ENCODE measurements at regions not wholly inside any gene's neighbourhood (a gene's known extent, or its start where the extent isn't known, plus 50 kb on each side); places are given as distances from the start of the nearest gene placed in this dataset.

DNA sequence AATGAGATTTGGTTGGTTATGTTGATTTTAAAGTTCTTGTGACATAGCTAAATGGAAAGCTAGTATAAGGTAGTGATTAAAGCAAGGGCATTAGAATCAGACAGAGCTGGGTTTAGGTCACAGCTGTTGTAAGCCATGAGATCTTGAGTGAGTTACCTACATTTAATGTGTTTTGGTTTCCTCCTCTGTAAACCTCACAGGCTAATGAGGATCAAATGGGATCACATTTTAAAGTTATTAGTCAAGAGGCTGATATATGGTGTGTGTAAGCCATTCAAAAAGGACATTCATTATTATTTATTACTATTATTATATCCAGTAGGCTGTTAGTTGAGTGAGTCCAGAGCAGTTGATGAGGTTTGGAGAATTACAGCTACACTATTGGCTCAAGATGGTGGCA, 416.2 kb downstream of the IRS1 start:
- Histone ChIP-seq H3K4me1 (ENCODE audit: control insufficient read depth, insufficient read depth, low read length) (no peaks in the 10 kb centered on the region), H3K27me3 (ENCODE audit: control insufficient read depth, insufficient read depth, low read length) (no peaks in the 10 kb centered on the region), H3K36me3 (ENCODE audit: control insufficient read depth, insufficient read depth, low read length) (no peaks in the 10 kb centered on the region)

DNA sequence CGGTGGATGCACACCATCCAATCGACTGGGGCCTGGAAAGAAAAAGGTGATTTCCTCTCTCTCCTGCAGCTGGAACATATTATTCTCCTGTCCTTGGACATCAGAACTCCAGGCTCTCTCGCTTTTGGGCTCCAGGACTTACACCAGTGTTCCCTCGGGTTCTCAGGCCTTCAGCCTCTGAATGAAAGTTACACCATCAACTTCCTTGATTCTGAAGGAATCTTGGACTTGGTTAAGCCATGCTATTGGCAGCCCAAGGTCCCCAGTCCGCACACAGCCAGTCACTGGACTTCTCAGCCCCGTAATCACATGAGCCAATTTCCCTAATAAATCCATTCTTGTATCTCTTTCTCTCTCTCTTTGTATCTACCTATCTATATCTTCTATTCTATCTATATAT, 418.9 kb downstream of the IRS1 start:
- Histone ChIP-seq H3K9ac (ENCODE audit: low read depth, low read length) (no peak overlapping the region), H3K4me1 (ENCODE audit: control insufficient read depth, insufficient read depth, low read length) (no peaks in the 10 kb centered on the region), H3K9me3 (ENCODE audit: control insufficient read depth, insufficient read depth, low read length) (no peaks in the 10 kb centered on the region), H3K36me3 (ENCODE audit: control insufficient read depth, insufficient read depth, low read length) (no peaks in the 10 kb centered on the region), H3K4me3 (ENCODE audit: low read depth, low read length) (no peak overlapping the region), H3K27me3 (ENCODE audit: control insufficient read depth, insufficient read depth, low read length) (no peaks in the 10 kb centered on the region)

More for the DNA sequence above, 416.2 kb downstream of the IRS1 start:
- Histone ChIP-seq H3K9ac (ENCODE audit: low read depth, low read length) (no peak overlapping the region), H3K4me3 (ENCODE audit: low read depth, low read length) (no peak overlapping the region), H3K9me3 (ENCODE audit: control insufficient read depth, insufficient read depth, low read length) (no peaks in the 10 kb centered on the region)

DNA sequence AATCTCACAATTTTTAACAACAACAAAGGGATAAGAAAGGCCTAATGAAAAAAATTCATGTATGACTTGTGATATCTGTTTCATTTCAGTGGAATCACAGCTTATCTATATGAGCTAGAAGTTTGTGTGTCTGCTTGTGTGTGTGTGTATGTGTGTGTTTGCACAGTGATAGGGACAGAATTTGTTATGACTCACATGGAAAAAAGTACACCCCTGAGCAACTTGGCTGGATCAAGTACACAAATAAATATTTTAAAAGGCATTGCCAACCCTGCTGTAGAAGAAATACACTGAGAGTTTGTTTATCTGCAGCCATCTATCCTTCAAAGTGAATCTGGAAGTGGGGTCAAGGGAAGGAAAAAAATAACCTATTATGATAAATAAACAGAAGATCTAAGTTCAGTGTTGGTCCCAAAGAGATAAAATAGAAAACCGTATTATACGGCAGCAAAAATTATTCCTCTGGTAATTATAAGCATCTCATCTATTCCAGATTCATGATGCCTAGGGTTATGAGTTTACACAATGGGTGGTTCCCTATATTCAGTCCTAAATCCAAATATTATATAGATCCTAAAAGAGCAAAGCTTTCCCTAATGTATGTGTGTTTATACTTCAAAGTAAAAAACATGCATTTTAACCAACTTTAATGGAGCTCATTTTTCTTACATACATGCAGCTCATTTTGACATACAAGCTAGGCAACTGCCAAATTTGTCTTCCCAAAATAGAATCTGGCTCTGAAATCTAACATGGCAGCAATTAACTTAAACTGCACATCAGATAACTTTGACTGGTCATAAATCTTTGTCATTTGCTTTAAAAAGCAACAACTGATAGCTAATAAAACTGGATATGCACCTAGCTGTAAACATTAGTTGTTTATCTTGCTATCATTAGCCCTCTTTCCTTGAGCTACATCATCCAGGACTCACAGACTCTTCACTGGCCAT, 420.6 kb downstream of the IRS1 start:
- H3K9me3 ChIP-seq (ENCODE audit: control insufficient read depth, insufficient read depth, low read length): no peaks in the 10 kb centered on the region
- no peak overlapping the region for H3K4me3 ChIP-seq (ENCODE audit: low read depth, low read length)
- no peaks in the 10 kb centered on the region for H3K36me3 ChIP-seq (ENCODE audit: control insufficient read depth, insufficient read depth, low read length)
- H3K27me3 ChIP-seq (ENCODE audit: control insufficient read depth, insufficient read depth, low read length): no peaks in the 10 kb centered on the region
- no peak overlapping the region for H3K9ac ChIP-seq (ENCODE audit: low read depth, low read length)
- H3K4me1 ChIP-seq (ENCODE audit: control insufficient read depth, insufficient read depth, low read length): no peaks in the 10 kb centered on the region

DNA sequence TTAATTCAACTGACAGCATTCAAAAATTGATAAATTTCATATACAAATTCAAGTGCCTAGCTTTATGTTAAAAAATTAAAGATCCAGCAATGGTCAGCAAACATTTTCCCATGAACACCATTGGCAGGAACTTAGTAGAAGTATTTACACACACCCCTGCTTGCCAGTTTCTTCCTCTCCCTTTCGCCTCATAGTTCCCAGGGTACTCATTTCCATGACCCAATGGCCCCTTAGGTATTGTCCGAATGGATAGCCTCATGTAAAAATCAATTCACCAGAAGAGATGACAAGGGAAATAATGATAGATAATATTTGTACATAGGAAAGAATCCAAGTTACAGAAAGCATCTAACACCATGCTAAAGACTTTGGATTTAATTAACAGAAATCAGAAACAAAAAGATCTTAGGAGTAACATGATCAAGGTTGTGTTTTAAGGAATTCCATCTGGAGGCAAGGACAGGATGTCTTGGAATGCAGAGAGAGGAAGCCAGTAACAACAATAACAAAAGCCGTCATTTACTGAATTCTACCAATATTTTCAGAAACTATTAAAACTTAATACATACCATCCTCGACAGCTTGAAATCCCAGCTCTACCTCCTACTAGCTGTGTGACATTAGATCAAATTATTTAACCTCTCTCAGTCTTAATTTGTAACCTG, 423.0 kb downstream of the IRS1 start:
- Histone ChIP-seq H3K9me3 (ENCODE audit: control insufficient read depth, insufficient read depth, low read length) (no peaks in the 10 kb centered on the region), H3K27me3 (ENCODE audit: control insufficient read depth, insufficient read depth, low read length) (no peaks in the 10 kb centered on the region), H3K9ac (ENCODE audit: low read depth, low read length) (no peak overlapping the region), H3K4me1 (ENCODE audit: control insufficient read depth, insufficient read depth, low read length) (no peaks in the 10 kb centered on the region), H3K4me3 (ENCODE audit: low read depth, low read length) (no peak overlapping the region), H3K36me3 (ENCODE audit: control insufficient read depth, insufficient read depth, low read length) (no peaks in the 10 kb centered on the region)

DNA sequence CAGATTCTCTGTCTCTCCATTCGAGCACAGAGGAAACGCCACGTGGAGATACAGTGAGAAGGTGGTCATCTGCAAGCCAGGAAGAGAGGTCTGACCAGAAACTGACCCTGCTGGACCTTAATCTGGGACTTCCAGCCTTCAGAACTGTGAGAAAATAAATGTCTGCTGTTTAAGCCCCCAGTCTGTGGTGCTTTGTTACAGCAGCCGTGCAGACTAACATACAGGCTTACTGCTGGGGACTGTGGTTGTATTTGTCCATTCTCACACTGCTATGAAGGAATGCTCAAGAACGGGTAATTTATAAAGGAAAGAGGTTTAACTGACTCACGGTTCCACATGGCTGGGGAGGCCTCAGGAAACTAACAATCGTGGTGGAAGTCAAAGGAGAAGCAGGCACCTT, 432.7 kb downstream of the IRS1 start:
- Histone ChIP-seq H3K9me3 (ENCODE audit: control insufficient read depth, insufficient read depth, low read length) (no peaks in the 10 kb centered on the region), H3K27me3 (ENCODE audit: control insufficient read depth, insufficient read depth, low read length) (no peaks in the 10 kb centered on the region), H3K9ac (ENCODE audit: low read depth, low read length) (no peak overlapping the region), H3K36me3 (ENCODE audit: control insufficient read depth, insufficient read depth, low read length) (no peaks in the 10 kb centered on the region), H3K4me3 (ENCODE audit: low read depth, low read length) (no peak overlapping the region), H3K4me1 (ENCODE audit: control insufficient read depth, insufficient read depth, low read length) (no peaks in the 10 kb centered on the region)

DNA sequence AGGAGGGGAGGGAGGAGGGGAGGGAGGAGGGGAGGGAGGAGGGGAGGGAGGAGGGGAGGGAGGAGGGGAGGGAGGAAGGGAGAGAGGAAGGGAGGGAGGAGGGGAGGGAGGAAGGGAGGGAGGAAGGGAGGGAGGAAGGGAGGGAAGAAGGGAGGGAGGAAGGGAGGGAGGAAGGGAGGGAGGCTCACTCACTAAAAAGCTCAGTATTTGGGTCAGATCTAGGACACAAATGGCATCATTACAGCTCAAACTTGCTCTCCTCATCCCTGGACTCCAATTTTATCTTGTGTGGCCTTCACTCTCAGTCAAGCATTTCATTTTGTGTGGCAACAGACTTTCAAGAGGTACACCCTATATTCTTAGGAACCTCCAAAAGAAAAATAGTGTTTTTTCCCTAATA, 435.4 kb downstream of the IRS1 start:
- Histone ChIP-seq H3K4me1 (ENCODE audit: control insufficient read depth, insufficient read depth, low read length) (no peaks in the 10 kb centered on the region), H3K9ac (ENCODE audit: low read depth, low read length) (no peak overlapping the region), H3K27me3 (ENCODE audit: control insufficient read depth, insufficient read depth, low read length) (no peaks in the 10 kb centered on the region), H3K36me3 (ENCODE audit: control insufficient read depth, insufficient read depth, low read length) (no peaks in the 10 kb centered on the region), H3K4me3 (ENCODE audit: low read depth, low read length) (no peak overlapping the region), H3K9me3 (ENCODE audit: control insufficient read depth, insufficient read depth, low read length) (no peaks in the 10 kb centered on the region)

DNA sequence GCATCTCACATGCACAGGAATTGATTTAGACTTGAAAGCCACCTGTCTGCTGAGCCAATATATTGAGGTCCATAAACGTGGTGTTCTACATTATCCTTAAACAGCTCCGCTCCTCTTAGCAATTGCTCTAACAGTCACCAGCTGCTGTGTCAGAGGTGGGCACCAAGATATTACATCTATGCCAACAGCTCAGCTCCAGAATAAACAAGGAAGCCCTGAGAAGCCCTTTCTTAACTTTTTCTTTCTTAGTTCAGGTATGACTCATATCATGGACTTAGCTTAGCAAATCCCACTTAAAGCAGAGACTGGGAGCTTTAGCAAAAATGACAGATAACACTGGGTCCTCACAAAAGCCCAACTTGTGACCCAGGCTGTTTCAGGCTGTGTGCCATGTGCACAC, 436.6 kb downstream of the IRS1 start:
- Histone ChIP-seq H3K36me3 (ENCODE audit: control insufficient read depth, insufficient read depth, low read length) (no peaks in the 10 kb centered on the region), H3K9me3 (ENCODE audit: control insufficient read depth, insufficient read depth, low read length) (no peaks in the 10 kb centered on the region), H3K4me1 (ENCODE audit: control insufficient read depth, insufficient read depth, low read length) (no peaks in the 10 kb centered on the region), H3K4me3 (ENCODE audit: low read depth, low read length) (no peak overlapping the region), H3K27me3 (ENCODE audit: control insufficient read depth, insufficient read depth, low read length) (no peaks in the 10 kb centered on the region), H3K9ac (ENCODE audit: low read depth, low read length) (no peak overlapping the region)

DNA sequence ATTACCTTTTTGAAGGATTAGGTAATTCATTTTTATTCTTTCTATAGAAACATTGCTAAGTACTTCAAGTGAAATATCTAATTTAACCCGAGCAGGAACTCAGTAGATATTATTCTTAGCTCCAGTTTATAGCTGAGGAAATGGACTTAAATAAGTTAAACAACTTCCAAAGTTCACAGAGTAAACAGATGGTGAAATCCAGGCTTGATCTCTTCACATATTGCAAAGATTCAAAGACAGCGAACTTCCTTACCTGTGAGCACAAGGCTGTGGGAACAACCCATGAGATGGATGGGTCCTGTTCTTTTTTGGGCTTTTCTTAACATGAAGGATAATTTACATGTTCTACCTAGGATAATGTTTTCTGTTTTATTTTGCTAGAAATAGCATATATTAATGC, 439.0 kb downstream of the IRS1 start:
- H3K9ac ChIP-seq (ENCODE audit: low read depth, low read length): no peak overlapping the region
- H3K36me3 ChIP-seq (ENCODE audit: control insufficient read depth, insufficient read depth, low read length): no peaks in the 10 kb centered on the region
- no peaks in the 10 kb centered on the region for H3K9me3 ChIP-seq (ENCODE audit: control insufficient read depth, insufficient read depth, low read length)
- H3K27me3 ChIP-seq (ENCODE audit: control insufficient read depth, insufficient read depth, low read length): no peaks in the 10 kb centered on the region
- no peaks in the 10 kb centered on the region for H3K4me1 ChIP-seq (ENCODE audit: control insufficient read depth, insufficient read depth, low read length)
- H3K4me3 ChIP-seq (ENCODE audit: low read depth, low read length): no peak overlapping the region

DNA sequence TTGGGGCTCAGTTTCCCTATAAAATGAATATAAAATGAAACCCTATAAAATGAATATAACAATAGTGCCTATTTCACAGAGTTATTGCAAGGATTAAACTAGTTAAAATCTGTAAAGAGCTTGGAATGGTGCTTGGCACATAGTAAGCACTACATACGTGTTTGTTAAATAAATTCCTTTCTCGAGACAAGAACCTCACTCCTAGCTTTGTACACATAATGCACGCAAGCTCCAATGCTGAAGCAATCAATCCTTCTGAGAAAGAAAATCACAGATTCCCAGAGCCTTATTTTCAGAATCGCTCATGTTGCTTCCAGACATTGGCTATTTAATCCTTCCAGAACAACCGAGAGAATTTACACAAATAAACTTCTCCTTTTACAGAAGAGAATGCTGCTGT, 440.9 kb downstream of the IRS1 start:
- Histone ChIP-seq H3K36me3 (ENCODE audit: control insufficient read depth, insufficient read depth, low read length) (no peaks in the 10 kb centered on the region), H3K4me3 (ENCODE audit: low read depth, low read length) (no peak overlapping the region), H3K9ac (ENCODE audit: low read depth, low read length) (no peak overlapping the region), H3K9me3 (ENCODE audit: control insufficient read depth, insufficient read depth, low read length) (no peaks in the 10 kb centered on the region), H3K4me1 (ENCODE audit: control insufficient read depth, insufficient read depth, low read length) (no peaks in the 10 kb centered on the region), H3K27me3 (ENCODE audit: control insufficient read depth, insufficient read depth, low read length) (no peaks in the 10 kb centered on the region)

DNA sequence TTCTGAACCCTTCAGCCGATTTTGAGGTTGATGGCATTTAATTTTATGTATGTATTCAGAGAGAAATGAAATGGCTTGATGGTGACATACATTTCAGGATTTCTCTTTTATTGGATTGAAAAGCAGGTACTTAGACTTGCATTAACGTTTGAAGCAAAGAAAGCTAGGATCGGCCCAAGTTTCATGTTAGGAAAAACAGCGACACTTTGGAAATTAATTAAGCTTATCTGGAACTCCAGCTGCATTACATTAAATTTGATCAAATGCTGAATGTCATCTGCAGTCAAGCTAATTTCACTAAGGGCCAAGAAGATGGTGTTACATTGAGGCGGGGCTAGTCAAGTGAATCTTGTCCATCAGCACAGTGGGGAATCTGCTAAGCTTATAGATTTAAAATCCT, 441.8 kb downstream of the IRS1 start:
- Histone ChIP-seq H3K4me3 (ENCODE audit: low read depth, low read length) (no peak overlapping the region), H3K36me3 (ENCODE audit: control insufficient read depth, insufficient read depth, low read length) (no peaks in the 10 kb centered on the region), H3K9ac (ENCODE audit: low read depth, low read length) (no peak overlapping the region), H3K27me3 (ENCODE audit: control insufficient read depth, insufficient read depth, low read length) (no peaks in the 10 kb centered on the region), H3K9me3 (ENCODE audit: control insufficient read depth, insufficient read depth, low read length) (no peaks in the 10 kb centered on the region), H3K4me1 (ENCODE audit: control insufficient read depth, insufficient read depth, low read length) (no peaks in the 10 kb centered on the region)

DNA sequence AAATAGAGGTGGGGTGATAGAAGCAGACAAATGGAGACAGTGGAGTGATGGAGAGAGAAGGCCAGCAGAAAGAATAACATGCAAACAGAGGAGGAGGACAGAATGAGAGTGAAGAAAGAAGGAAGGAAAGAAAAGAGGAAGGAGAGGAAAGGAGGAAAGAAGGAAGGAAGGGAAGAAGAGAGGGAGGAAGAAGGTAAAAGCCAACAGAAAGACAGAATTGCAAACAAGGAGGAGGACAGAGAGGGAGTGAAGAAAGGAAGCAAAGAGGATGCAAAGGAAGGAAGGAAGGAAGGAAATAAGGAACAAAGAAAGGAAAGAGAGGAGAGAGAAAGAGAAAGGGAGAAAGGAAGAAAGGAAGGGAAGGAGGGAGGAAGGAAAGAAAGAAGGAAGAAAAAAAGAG, 444.0 kb downstream of the IRS1 start:
- no peak overlapping the region for H3K4me3 ChIP-seq (ENCODE audit: low read depth, low read length)

DNA sequence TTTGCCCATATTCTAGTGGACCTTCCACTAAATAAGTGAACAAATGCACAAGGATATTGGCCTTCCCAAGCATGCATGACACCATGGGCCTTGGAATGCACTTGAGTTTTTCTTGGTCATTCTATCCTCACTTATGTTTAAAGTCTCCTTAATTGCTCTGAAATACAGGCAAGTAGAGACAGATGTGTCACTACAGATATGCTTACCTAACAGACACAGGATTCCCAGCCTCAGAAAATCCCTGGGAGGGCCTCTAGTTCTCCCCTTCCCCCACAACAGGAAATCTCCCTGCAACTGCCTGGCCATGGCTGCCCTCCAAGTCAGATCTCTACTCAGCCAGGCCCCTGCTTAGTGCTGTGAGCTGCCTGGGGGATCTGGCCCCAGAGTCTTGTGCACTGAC, 445.2 kb downstream of the IRS1 start:
- no peaks in the 10 kb centered on the region for H3K4me1 ChIP-seq (ENCODE audit: control insufficient read depth, insufficient read depth, low read length)
- no peak overlapping the region for H3K4me3 ChIP-seq (ENCODE audit: low read depth, low read length)
- H3K9ac ChIP-seq (ENCODE audit: low read depth, low read length): no peak overlapping the region
- no peaks in the 10 kb centered on the region for H3K27me3 ChIP-seq (ENCODE audit: control insufficient read depth, insufficient read depth, low read length)
- H3K36me3 ChIP-seq (ENCODE audit: control insufficient read depth, insufficient read depth, low read length): no peaks in the 10 kb centered on the region
- H3K9me3 ChIP-seq (ENCODE audit: control insufficient read depth, insufficient read depth, low read length): no peaks in the 10 kb centered on the region

More for the DNA sequence above, 444.0 kb downstream of the IRS1 start:
- no peaks in the 10 kb centered on the region for H3K9me3 ChIP-seq (ENCODE audit: control insufficient read depth, insufficient read depth, low read length)
- H3K36me3 ChIP-seq (ENCODE audit: control insufficient read depth, insufficient read depth, low read length): no peaks in the 10 kb centered on the region
- H3K4me1 ChIP-seq (ENCODE audit: control insufficient read depth, insufficient read depth, low read length): no peaks in the 10 kb centered on the region
- no peaks in the 10 kb centered on the region for H3K27me3 ChIP-seq (ENCODE audit: control insufficient read depth, insufficient read depth, low read length)
- H3K9ac ChIP-seq (ENCODE audit: low read depth, low read length): no peak overlapping the region

Measured in iPS-15b (cell line).